Activated CD4-positive, CD25-positive, alpha-beta regulatory T cell treated with anti-CD3 and anti-CD28 coated beads, Interleukin-2, amount 50 U/mL, for 72 hours (primary cell): ENCODE measurements at regions not wholly inside any gene's neighbourhood (a gene's known extent, or its start where the extent isn't known, plus 50 kb on each side); places are given as distances from the start of the nearest gene placed in this dataset.
"Not testable (repeated sequence)": the region's sequence is repeated elsewhere in the genome, so short reads cannot be mapped to it uniquely, and the experiment has no call there.

Experiments used
- DNase-seq: peaks from one replicate; pipeline ENCODE4 v3.0.0; 2021

DNA sequence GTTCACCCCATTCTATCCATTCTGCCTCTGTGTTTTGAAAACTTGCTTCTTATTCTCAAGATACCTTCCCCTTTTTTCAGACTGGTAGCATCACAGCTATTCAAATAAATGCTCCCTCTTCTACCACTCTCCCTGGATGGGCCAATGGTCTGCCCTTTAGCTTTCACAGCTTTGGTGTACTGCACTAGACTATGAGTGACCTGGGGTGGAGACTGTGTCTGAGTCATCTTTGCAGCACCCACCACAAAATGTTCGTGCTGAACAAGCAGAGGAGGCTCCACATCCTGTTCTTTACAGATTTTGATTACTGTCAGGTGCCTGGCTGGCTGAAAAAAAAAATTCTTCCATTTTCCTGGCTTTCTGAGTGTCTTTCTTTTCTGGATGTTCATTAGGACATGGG lies 1104.1 kb upstream of the TMEM132C start:
- no peak for DNase-seq

DNA sequence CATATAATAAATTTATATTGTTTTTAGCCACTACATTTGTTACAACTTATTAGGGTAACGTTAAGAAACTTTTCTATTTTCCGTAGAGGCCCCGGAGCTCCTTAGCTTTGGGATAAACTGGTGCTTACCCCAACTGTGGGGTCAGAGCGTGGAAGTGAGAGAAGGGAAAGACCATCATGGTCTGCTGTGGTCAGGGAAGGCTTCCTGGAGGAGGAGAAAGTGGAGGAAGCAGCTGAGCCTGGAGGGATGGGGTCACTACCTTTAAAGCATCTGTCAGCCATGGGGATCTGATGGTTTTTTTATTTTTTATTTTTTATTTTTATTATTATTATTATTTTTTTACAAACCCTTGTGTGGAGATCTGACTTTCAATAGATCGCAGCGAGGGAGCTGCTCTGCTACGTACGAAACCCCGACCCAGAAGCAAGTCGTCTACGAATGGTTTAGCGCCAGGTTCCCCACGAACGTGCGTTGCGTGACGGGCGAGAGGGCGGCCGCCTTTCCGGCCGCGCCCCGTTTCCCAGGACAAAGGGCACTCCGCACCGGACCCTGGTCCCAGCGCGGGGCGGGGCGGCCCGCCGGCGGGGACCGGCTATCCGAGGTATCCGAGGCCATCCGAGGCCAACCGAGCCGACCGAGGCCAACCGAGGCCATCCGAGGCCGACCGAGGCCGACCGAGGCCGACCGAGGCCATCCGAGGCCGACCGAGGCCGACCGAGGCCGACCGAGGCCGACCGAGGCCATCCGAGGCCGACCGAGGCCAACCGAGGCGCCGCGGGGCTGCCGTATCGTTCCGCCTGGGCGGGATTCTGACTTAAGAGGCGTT lies 1101.2 kb upstream of the TMEM132C start:
- peak; percentile 37 for DNase-seq

DNA sequence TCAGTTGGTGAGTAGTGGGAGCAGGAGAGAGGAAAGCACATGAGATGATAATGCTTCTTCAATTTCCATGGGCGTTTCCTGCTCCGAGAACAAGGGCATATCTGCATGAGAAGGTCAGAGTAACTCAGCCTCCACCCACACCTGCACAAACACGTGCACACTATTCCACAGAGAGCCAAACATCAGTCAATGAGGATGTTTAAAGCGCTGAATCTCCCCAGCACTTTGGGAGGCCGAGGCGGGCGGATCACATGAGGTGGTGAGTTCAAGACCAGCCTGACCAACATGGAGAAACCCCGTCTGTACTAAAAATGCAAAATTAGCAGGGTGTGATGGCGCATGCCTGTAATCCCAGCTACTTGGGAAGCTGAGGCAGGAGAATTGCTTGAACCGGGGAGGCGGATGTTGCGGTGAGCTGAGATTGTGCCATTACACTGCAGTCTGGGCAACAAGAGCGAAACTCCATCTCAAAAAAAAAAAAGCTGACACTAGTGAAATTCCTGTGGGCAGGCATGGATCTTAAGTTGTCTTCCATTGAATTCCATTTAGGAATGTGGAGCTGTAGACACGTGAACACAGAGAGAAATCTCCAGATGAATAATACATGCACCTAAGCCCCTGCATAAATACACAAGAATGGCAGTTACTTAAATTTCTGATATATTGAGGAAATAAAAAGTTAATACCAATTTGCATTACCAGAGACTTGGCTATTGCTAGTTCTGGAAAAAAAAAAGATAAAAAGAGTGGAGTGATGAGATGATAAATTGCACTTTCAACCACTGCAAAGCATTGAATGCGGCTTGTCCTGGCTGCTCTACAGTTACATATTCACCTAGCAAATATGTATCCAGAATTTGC lies 1097.4 kb upstream of the TMEM132C start:
- no peak for DNase-seq

DNA sequence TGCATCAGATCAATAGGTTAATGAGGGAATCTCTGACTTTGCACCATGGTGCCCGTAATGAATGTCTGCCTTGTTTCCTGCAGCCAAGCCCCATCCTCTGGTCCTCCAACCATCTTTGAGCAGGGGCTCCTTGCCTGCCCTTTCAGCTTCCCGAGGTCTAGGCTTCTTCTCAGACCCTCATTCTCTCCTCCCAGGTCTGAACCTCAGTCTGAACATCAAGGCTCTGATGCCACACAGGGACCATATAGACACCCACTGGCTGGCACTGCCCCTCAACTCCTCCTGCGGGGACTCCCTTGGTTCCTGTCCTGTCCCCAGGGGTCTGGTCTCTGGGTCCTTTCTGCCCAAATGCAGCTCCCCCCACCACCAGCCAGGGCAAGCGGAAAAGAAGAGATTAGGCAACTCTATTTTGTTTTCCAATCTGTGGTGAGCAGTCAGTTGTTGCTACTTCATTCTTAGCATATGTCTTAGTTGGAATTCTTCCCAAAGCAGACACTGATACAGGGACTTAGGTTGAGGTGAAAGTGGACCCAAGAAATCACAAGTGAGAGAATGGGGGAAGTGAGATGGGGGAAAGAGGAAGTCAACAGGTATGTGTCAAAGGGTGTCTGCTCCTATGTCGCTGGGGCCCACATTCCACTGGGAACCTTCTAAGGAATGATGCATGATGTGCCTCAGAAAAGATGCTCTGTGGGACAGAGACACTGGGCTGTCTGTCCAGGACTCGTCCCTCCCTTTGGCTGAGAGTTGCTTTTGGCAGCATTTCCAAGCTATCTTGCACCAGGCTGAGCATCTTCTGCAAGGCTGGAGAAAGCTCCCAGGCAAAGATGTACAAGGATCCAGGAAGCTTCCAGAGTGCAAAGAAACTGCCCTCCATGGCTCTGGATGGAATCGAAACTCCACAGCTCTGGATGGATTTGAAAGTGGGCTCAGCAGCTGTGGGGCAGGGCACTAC lies 1096.5 kb upstream of the TMEM132C start:
- no peak for DNase-seq

DNA sequence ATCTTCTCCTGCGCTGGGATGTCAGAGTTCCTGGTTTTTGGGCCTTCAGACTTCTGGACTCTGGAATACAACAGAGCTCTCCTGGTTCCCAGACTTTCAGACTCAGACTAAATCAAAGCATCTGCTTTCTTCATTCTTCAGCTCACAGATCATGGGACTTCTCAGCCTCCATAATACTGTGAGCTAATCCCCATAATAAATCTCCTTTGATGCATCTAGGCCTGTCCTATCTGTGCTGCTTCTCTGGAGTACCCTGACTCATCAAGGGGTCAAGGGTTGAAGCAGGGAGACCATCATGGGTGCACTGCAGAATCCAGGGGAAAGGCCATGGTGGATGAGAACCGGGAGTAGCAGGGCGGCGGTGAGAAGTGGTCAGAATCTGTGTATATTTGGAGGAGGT lies 1094.1 kb upstream of the TMEM132C start:
- DNase-seq, result no peak

DNA sequence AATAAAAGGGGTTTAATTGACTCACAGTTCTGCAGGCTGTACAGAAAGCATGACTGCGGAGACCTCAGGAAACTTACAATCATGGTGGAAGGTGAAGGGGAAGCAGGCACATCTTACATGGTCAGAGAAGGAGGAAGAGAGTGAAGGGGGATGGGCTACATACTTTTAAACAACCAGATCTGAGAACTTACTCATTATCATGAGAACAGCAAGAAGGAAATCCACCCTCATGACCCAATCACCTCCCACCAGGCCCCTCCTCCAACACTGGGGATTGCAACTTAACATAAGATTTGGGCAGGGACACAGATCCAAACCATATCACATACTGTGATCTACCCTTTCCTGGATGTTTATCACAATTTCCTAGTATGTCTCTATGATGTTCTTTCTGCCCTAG lies 1093.0 kb upstream of the TMEM132C start:
- DNase-seq, result not testable (repeated sequence)

DNA sequence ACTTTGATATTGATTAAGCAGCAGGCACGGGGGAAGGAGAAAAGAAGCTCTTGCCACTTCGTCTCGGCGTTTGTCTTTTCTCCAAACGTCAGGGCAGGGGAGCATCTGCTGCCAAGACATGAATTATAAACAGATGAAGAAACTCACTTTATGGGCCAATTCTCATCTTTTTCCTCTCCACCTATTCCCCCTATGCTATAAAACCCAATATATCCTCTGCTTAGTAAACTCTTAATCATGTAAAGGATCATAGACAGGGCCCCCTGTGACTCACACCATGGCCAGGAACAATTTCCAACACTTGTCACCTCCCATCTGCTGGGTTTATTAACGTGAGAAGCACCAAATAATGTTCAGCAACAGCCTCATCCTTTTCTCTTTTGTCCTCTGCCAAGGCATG lies 1092.1 kb upstream of the TMEM132C start:
- no peak for DNase-seq

DNA sequence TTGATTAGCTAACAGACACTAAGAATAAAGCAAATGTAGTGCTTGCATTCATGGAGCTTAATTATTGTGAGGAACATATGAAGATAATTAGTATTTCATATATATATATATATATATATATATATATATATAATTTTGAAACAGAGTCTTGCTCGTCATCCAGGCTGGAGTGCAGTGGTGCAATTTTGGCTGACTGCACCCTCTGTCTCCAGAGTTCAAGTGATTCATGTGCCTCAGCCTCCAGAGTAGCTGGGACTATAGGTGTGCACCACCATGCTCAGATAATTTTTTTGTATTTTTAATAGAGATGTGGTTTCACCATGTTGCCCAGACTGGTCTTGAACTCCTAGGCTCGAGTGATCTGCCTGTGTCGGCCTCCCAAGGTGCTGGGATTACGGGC lies 1091.6 kb upstream of the TMEM132C start:
- DNase-seq, result no peak

DNA sequence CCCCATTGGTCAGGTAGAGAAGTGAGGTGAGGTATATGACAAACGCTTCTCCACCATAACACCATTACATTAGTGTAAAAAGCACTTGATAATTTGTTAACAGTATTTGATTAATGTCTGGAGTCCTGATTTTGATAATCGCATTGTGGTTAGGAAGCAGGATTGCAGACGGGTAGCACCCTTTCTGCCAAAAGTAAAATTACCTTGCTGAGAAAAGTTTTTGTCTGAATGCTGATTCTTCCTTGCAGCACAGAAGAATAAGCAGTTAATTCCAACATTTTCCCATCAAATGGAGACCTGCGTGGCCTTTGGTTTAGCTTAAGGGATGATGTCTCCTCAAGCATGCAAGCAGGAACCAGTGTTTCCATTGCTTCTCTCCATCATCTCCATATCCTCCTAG lies 1090.2 kb upstream of the TMEM132C start:
- DNase-seq, result no peak

DNA sequence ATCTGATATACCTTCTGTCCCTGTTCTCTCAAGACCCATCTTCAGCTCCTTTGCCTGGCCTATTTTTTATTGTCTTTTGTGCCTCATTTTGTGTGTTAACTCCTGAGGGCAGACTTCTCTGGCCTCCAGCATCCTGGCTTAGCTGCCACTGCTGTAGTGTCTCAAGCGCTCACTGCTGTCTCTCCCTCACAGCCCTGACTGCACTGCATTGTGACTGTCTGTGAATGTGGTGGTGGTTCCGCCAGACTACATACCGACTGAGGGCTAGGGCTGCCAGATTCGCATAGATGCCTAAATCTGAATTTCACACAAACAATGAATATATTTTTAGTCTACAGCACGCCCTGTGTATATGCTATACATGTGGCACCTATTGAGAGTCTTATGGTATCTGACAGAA lies 1088.9 kb upstream of the TMEM132C start:
- DNase-seq, result no peak

DNA sequence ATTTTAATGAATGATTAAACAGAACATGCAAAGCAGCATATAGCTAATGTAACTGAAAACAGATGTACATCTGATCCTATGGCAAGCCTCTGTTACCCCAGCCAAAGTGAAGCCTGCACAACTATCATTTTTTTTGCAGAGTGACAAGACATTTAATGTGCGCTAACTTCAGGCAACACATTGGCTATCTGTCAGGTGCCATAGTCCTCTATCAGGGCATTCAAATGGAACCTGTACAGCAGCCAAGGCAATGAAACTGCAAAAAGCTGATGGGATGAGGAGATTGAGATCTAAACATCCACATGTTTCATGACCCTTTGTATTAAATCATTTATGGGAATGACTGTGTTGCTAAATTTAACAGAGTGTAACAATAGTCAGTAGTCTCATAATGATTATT lies 1088.5 kb upstream of the TMEM132C start:
- DNase-seq, result no peak

DNA sequence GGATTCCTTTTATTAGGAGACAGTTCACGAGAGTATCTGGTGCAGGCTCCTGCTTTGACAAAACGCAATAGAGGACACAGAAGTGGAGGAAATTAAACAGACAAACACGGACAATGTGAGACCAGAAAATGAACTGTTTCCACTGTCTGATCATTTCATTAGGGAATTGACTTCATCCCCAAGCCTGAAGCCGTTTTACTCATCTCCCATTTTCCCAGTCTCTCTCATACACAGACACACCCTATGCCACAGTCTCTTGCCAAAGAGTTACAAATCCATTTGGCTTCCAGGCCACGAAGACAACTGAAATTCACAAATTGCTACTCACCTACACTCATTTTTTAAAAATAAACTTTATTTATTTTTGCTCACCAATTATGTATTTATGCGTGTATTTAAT lies 1087.8 kb upstream of the TMEM132C start:
- no peak for DNase-seq

DNA sequence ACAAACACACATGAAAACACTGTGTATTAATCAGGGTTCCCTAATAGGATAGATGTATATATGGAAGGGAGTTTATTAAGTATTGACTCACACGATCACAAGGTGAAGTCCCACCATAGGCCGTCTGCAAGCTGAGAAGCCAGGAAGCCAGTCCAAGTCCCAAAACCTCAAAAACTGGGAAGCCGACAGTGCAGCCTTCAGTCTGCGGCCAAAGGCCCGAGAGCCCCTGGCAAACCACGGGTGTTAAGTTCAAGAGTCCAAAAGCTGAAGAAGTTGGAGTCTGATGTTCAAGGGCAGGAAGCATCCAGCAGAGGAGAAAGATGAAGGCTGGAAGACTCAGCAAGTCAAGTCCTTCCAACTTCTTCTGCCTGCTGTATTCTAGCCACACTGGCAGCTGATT lies 1085.0 kb upstream of the TMEM132C start:
- no peak for DNase-seq

DNA sequence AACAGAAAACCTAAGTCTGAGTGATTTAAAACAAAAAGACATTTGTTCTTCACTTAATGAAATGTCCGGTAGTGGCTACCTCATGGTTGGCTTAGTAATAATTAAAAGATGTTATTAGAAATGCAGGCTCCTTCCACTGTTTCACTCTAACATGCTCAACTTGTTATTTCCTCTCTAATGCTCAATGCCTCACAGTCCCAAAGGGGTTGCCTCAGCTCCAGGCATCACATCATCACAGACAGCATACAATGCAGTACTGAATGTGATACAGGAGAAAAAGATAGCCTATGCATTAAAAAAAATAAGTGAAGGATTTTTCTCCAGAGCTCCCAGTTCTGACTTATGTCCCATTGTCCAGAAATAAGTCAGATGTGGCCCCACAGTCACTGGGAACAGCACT lies 1077.0 kb upstream of the TMEM132C start:
- DNase-seq, result no peak

DNA sequence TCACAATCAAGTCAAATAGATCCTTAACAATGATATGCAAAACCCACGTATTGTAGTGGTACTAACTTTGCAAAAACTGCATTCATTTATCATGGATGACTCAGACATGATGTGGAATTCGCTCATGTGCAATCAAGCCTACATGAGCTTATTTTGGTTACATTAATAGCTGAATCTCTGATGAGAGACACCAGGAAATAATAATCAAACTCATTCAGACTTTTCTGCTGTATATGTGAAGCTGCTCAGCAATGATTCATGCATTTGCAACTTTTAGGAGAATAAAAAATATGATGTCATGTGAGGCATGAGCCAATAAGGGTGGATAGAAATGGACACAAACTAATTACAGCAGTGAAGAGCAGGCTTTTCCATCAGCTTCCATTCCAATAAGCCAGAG lies 1075.8 kb upstream of the TMEM132C start:
- DNase-seq, result no peak

DNA sequence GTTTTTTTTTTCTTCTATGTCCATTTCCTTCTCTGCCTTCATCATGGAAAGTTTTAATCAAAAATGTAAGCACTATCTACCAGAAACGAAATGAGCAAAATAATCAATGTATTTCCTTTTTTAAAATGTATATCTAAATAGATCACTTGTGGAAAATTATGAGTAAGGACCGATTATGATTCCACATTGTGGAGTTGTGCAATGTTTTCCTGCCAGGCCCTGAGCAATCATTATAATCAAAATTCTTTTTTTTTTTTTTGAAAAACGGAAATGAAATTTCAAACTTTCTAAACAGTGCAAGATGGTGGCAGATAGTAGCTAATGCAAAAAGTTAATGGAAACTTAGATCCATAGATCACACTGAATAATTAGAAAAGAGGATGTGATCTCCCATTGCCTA lies 1074.6 kb upstream of the TMEM132C start:
- DNase-seq, result no peak

DNA sequence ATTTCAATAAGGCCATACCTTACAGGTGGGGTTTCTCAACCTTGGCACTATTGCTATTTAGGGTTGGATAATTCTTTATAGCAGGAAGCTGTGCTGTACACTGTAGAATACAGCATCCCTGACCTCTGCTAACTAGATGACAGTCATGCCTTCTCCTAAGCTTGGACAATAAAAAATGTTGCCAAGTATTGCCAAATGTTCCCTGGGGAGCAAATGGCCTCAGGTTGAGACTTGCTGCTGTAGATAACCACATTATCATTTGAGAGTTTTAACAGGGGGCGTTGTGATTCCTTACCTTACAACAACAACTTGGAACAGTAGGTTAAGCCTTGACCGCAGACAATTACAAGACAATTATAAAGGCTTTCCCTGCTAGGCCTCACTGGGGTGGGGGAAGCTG lies 1073.6 kb upstream of the TMEM132C start:
- DNase-seq, result no peak

DNA sequence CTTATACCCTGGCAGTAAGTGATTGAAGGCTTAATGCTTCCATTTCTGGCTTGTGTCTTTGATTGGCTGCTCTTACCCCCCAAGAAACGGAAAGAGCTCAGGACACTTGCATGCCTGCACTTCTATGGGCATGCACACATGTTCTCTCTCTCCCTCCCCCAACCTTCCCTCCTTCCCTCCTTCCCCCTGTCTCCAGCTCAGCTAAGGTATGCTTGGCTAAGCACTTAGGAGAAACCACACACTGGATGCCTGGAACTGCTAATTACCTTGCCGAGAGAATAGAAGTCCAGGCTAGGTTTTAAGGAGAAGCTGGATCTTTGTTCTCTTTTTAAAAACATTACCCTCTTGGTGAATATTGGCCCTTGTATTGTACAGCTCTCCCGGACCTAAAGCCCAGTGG lies 1072.8 kb upstream of the TMEM132C start:
- no peak for DNase-seq

DNA sequence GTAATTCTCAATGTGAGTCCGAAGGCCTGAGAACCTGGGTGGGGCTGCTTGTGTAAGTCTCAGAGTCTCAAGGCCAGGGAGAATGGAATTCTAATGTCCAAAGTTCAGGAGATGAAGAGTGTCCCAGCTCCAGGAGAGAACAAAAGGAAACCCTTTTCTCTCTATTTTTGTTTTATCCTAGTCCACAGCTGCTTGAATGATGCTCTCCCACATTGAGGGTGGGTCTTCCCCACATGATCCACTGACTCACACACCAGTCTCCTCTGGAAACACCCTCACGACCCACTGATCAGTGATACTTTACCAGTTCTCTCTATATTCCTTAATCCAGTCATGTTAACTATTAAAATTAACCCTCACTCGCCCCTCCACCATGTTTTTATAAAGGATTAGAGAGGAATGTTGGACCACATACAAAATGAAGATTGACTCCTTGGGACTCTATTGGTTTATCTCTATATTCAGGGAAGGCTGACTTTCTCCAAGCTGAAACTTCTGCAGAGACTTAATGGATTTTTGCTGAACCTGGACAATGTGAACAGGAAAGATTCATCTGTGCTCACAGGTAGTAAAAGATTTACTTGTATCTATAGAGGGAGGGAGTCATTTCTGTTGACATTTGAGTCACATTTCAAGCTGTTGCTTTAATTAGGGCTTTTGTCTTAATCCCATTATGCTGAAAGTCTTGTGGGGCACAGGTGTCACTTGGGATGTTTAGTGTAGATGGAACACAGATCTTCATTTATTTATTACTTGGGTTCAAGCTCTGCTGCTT lies 1061.0 kb upstream of the TMEM132C start:
- no peak for DNase-seq

DNA sequence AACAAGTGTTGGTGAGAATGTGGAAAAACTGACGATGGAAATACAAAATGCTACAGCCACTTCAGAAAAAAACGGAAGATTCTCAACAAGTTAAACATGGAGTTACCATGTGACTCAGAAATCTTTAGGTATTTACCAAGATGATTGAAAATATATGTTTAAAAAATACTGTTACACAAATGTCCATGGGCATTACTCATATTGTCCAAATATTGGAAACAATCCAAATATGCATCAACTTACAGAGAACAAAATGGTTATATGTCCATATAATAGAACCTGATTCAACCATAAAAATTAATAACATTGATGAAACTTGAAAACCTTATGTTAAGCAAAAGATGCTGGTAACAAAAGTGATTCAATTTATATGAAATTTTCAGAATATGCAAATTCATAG lies 1057.7 kb upstream of the TMEM132C start:
- DNase-seq, result no peak

DNA sequence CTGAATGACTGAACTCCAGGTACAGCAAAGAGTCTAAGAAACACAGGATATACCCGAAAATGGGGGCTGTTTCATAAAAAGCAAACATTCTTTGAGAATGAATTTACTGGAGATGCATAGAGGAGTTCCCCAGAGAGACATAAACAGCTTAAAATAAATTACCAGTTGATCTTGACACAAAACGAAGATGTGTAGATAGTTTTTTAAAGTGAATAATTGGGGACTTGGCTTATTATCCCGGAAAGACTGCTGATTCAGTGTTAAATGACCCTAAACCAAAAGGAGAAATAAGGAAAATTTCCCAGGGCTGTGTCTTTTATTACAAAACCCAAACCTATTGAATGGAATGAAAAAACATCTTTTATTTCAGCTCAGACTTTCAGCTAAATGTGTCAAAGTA lies 1052.8 kb upstream of the TMEM132C start:
- no peak for DNase-seq

DNA sequence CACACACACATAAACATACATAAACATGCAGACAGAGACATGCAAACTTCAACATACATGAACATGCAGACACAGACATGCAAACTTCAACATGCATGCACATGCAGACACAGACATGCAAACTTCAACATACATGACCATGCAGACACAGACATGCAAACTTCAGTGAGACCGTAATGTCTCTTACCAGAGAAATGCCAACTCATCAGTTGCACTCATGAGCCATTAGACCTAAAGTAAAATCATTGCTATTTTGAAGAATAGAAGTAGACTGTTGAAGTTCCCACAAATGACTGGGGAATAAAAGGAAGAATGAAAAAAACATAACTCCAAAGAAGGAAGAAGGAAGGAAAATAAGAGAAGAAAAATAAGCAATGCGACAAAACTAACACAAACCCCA lies 1044.0 kb upstream of the TMEM132C start:
- no peak for DNase-seq
